GM12878 (cell line): ENCODE measurements at regions not wholly inside any gene's neighbourhood (a gene's known extent, or its start where the extent isn't known, plus 50 kb on each side); places are given as distances from the start of the nearest gene placed in this dataset.

Experiments
- ATAC-seq: fragments of 200-7000 bp; cut with Tn5 transposase; 3 replicates; pipeline ENCODE4 v1.9.1; 2020; ENCODE audit warnings: mild to moderate bottlenecking, moderate library complexity
- BruUV-seq: library from RNA; stranded (reverse); fragments of 400-500 nt; replicated peaks from 2 replicates; lab custom pipeline; 2021; lab: Mats Ljungman, UMichigan
- CTCF ChIA-PET: fragments of 300-600 bp; sonication (Branson Sonifier 250); formaldehyde crosslinking; extraction: SDS; loops from one replicate; lab custom pipeline; 2021; ENCODE audit warnings: inconsistent platforms; lab: Yijun Ruan, JAX
- POLR2A ChIA-PET: fragments of 350-600 bp; formaldehyde crosslinking; extraction: SDS; loops from one replicate; lab custom pipeline; 2021; ENCODE audit warnings: inconsistent platforms; lab: Charles Lee
- RAD21 ChIA-PET: fragments of 300-600 bp; sonication (Branson Sonifier 250); formaldehyde crosslinking; loops from one replicate; lab custom pipeline; 2023; ENCODE audit warnings: antibody characterized with exemption; ENCODE audit not compliant: unreplicated experiment; lab: Charles Lee
- SMC1A ChIA-PET: fragments of 300-600 bp; sonication (Branson Sonifier 250); formaldehyde crosslinking; loops from one replicate; lab custom pipeline; 2023; ENCODE audit not compliant: unreplicated experiment, uncharacterized antibody; lab: Charles Lee
- DNase-seq: peaks from one replicate; pipeline ENCODE4 v3.0.0-alpha.2; 2011; ENCODE audit warnings: low read depth, low spot score
- FAIRE-seq: peaks from 3 replicates; lab custom pipeline; 2011; peaks lifted over from hg19 to GRCh38; lab: Jason Lieb, UNC
- H2AFZ ChIP-seq: 2 replicates; pipeline ENCODE4 v1.6.0; 2011; ENCODE audit warnings: low read depth, low read length, control low read depth; ENCODE audit not compliant: control insufficient read depth
- H3K27ac ChIP-seq: 2 replicates; pipeline ENCODE4 v1.5.1; 2011; ENCODE audit warnings: control low read depth; ENCODE audit not compliant: control insufficient read depth, insufficient read depth
- H3K27me3 ChIP-seq, 2 experiments: replicated peaks in 1 of 2; 2 replicates each; pipeline versions ENCODE4 v1.6.0 to v1.6.1; 2011; ENCODE audit warnings: low read length in 1 of 2; ENCODE audit not compliant: control insufficient read depth in 2 of 2, insufficient read depth in 2 of 2
- H3K36me3 ChIP-seq, 2 experiments: 2 replicates each; pipeline ENCODE4 v1.5.1; 2011; ENCODE audit warnings: low read length in 1 of 2; ENCODE audit not compliant: control insufficient read depth in 2 of 2, insufficient read depth in 2 of 2
- H3K4me1 ChIP-seq: 2 replicates; pipeline ENCODE4 v1.6.1; 2011; ENCODE audit warnings: mild to moderate bottlenecking, low read length, moderate library complexity, mixed read lengths; ENCODE audit not compliant: control insufficient read depth, insufficient read depth
- H3K4me2 ChIP-seq: 2 replicates; pipeline ENCODE4 v1.6.0; 2011; ENCODE audit warnings: control low read depth; ENCODE audit not compliant: control insufficient read depth, insufficient read depth
- H3K4me3 ChIP-seq: fragments of 200-600 bp; sonication (generic); 2 replicates; pipeline ENCODE4 v1.5.1; 2016
- H3K79me2 ChIP-seq: 2 replicates; pipeline ENCODE4 v1.6.0; 2011; ENCODE audit warnings: low read length; ENCODE audit not compliant: control insufficient read depth, insufficient read depth
- H3K9ac ChIP-seq: 2 replicates; pipeline ENCODE4 v1.8.0; 2011; ENCODE audit warnings: low read length, control low read depth, mixed read lengths; ENCODE audit not compliant: control insufficient read depth, insufficient read depth
- H3K9me3 ChIP-seq: replicated peaks from 3 replicates; pipeline ENCODE4 v1.5.1; 2011; ENCODE audit warnings: mild to moderate bottlenecking, low read length; ENCODE audit not compliant: control insufficient read depth, insufficient read depth
- H4K20me1 ChIP-seq: 2 replicates; pipeline ENCODE4 v1.6.0; 2011; ENCODE audit not compliant: control insufficient read depth, insufficient read depth
- EP300 ChIP-seq, 2 experiments: fragments of 150-350 bp in 1 of 2; IDR thresholded peaks; 2 replicates each; pipeline ENCODE4 v1.6.1; 2011 to 2012; ENCODE audit warnings: low read depth in 2 of 2, low read length in 2 of 2, borderline replicate concordance in 1 of 2, improper control_type of control experiment in 1 of 2, inconsistent platforms in 1 of 2; ENCODE audit not compliant: control insufficient read depth in 1 of 2
- HDAC2 ChIP-seq: fragments of 200-600 bp; sonication (generic); IDR thresholded peaks from 2 replicates; pipeline ENCODE4 v1.6.1; 2017
- HDAC6 ChIP-seq: fragments of 200-600 bp; sonication (generic); IDR thresholded peaks from one replicate; pipeline ENCODE4 v1.8.0; 2017; ENCODE audit warnings: antibody characterized with exemption; ENCODE audit not compliant: unreplicated experiment
- IRF5 ChIP-seq: fragments of 450-650 bp; IDR thresholded peaks from 2 replicates; pipeline ENCODE4 v1.6.1; 2017; ENCODE audit warnings: borderline replicate concordance
- KAT2A ChIP-seq: conservative IDR thresholded peaks from 2 replicates; pipeline ENCODE4 v1.6.1; 2011; ENCODE audit warnings: low read depth, low read length; ENCODE audit not compliant: control insufficient read depth
- SREBF2 ChIP-seq: IDR thresholded peaks from 2 replicates; pipeline ENCODE4 v1.6.1; 2012; ENCODE audit warnings: mild to moderate bottlenecking, low read length
- TBL1XR1 ChIP-seq: IDR thresholded peaks from 2 replicates; pipeline ENCODE4 v1.6.1; 2012; ENCODE audit warnings: low read depth, low read length, improper control_type of control experiment
- ZNF24 ChIP-seq: fragments of 450-650 bp; IDR thresholded peaks from 2 replicates; pipeline ENCODE4 v1.6.1; 2017; ENCODE audit warnings: antibody characterized with exemption, mild to moderate bottlenecking
- WGBS: methylation state at CpG from one replicate; pipeline ENCODE4 v1.1.6; 2016; ENCODE audit warnings: low lambda C conversion rate; ENCODE audit not compliant: insufficient replicate concordance, insufficient coverage; ENCODE audit errors: missing lambda C conversion rate; 5-methylcytosine and 5-hydroxymethylcytosine counted together
- in situ Hi-C: fragments of 300-500 bp; cut with MboI; formaldehyde crosslinking; loops from 9 replicates; pipeline ENCODE4 v1.14.3; 2018; ENCODE audit warnings: mixed read lengths
- intact Hi-C: fragments of 100-400 bp; cut with micrococcal nuclease; formaldehyde crosslinking; loops from one replicate; pipeline ENCODE4 v1.14.2; 2022; ENCODE audit not compliant: unreplicated experiment

DNA sequence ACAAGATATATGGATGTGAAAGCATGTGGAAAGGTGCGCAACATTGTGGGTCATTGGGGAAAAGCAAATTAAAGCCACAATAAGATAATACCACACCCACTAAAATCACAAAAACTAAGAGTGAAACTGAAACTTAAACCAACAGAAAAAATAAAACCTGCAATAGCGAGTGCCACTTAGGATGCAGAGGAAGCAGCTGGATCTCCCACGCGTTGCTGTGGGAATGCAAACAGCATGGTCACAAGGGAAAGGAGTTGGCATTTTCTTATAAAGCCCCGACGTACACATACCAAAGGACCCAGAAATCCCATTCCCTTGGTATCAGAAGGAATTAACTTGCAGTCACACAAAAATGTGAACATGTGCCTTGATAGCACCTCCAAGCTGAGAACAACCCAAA is 712.0 kb downstream of the TBC1D22A start:
- in situ Hi-C loops: no loop called here
- POLR2A ChIA-PET: no interaction called here
- no peaks in the 10 kb centered on the region for H3K4me1 ChIP-seq
- no peaks in the 10 kb centered on the region for H4K20me1 ChIP-seq
- RAD21 ChIA-PET: no interaction called here
- no peak for ATAC-seq
- BruUV-seq: no TSS peak
- no peak overlapping the region for H2AFZ ChIP-seq
- 3% methylated on average over 6 of the region's 6 CpGs for WGBS
- no peaks in the 10 kb centered on the region for H3K27me3 ChIP-seq
- H3K36me3 ChIP-seq: no peaks in the 10 kb centered on the region
- SMC1A ChIA-PET: interaction anchor here (1.1 kb wide), 1 partner anchor 11 kb away, joined by 3 read pairs; no protein-coding TSS in a partner anchor
- no peak overlapping the region for H3K9ac ChIP-seq
- CTCF ChIA-PET: interaction anchor here (0.5 kb wide), 1 partner anchor 150 kb away, joined by 3 read pairs; no protein-coding TSS in a partner anchor
- H3K4me2 ChIP-seq: no peak overlapping the region
- H3K9me3 ChIP-seq: no peaks in the 10 kb centered on the region
- no peak for DNase-seq
- no peak overlapping the region for H3K27ac ChIP-seq
- no peak for TF ChIP-seq ZNF24
- TF ChIP-seq EP300 (IDR thresholded peaks at IDR 0.05; ENCODE audit: borderline replicate concordance in 1 of 2, control insufficient read depth in 1 of 2, low read depth in 2 of 2, low read length in 2 of 2): no peak
- no peak for TF ChIP-seq TBL1XR1
- no peak for TF ChIP-seq IRF5
- no peak for TF ChIP-seq HDAC6
- no peak for TF ChIP-seq KAT2A
- no peak for TF ChIP-seq SREBF2
- no peak for TF ChIP-seq HDAC2
- TF ChIP-seq, all 136 proteins: peak for 0
- Histone ChIP-seq H3K4me3 (no peak overlapping the region), H3K79me2 (no peaks in the 10 kb centered on the region)
- intact Hi-C loops: no loop called here
- FAIRE-seq: no peak
